Stimulated activated CD8-positive, alpha-beta memory T cell treated with anti-CD3 and anti-CD28 coated beads, Interleukin-4, amount 100 ng/mL, for 24 hours (primary cell): ENCODE measurements at regions not wholly inside any gene's neighbourhood (a gene's known extent, or its start where the extent isn't known, plus 50 kb on each side); places are given as distances from the start of the nearest gene placed in this dataset.
A peak's percentile ranks its signal among the peaks of the same experiment; 100 is the strongest.
"Not testable (repeated sequence)": the region's sequence is repeated elsewhere in the genome, so short reads cannot be mapped to it uniquely, and the experiment has no call there.

Experiments used
- DNase-seq: peaks from one replicate; pipeline ENCODE4 v3.0.0-alpha.2; 2020; ENCODE audit warnings: low read depth

- DNase-seq, result no peak
These were observed 163.2 kb upstream of the NBPF11 start for GRCh38 chr1:148315071-148315811.

GRCh38 chr1:148310807-148311206 lies 158.7 kb upstream of the NBPF11 start:
- DNase-seq, result no peak

GRCh38 chr1:148309940-148310500 lies 157.9 kb upstream of the NBPF11 start:
- DNase-seq, result no peak

GRCh38 chr1:148308832-148309458 lies 156.9 kb upstream of the NBPF11 start:
- DNase-seq, result no peak

GRCh38 chr1:148307583-148308185 lies 155.6 kb upstream of the NBPF11 start:
- no peak for DNase-seq

- DNase-seq, result not testable (repeated sequence)
These were observed 152.9 kb upstream of the NBPF11 start for GRCh38 chr1:148304935-148305334.

- DNase-seq, result peak; percentile 55
These were observed 150.7 kb upstream of the NBPF11 start for GRCh38 chr1:148302586-148303364.

- DNase-seq, result not testable (repeated sequence)
These were observed 145.8 kb upstream of the NBPF11 start for GRCh38 chr1:148297852-148298251.

- DNase-seq, result no peak
These were observed 144.4 kb upstream of the NBPF11 start for GRCh38 chr1:148296511-148296910.

- DNase-seq, result no peak
These were observed 142.2 kb upstream of the NBPF11 start for GRCh38 chr1:148294116-148294807.

- no peak for DNase-seq
These were observed 141.6 kb upstream of the NBPF11 start for GRCh38 chr1:148293651-148294050.

- DNase-seq, result no peak
These were observed 140.8 kb upstream of the NBPF11 start for GRCh38 chr1:148292915-148293314.

- DNase-seq, result no peak
These were observed 138.8 kb upstream of the NBPF11 start for GRCh38 chr1:148290881-148291280.

- DNase-seq, result no peak
These were observed 137.6 kb upstream of the NBPF11 start for GRCh38 chr1:148289647-148290046.

- not testable (repeated sequence) for DNase-seq
These were observed 133.9 kb upstream of the NBPF11 start for GRCh38 chr1:148285946-148286345.

GRCh38 chr1:148280831-148281572 lies 128.9 kb upstream of the NBPF11 start:
- not testable (repeated sequence) for DNase-seq

GRCh38 chr1:148279002-148279542 lies 127.0 kb upstream of the NBPF11 start:
- DNase-seq, result not testable (repeated sequence)

- DNase-seq, result not testable (repeated sequence)
These were observed 125.8 kb upstream of the NBPF11 start for GRCh38 chr1:148277865-148278279.

- not testable (repeated sequence) for DNase-seq
These were observed 115.0 kb upstream of the NBPF11 start for GRCh38 chr1:148267066-148267465.
